GM21360 (cell line): ENCODE measurements at regions not wholly inside any gene's neighbourhood (a gene's known extent, or its start where the extent isn't known, plus 50 kb on each side); places are given as distances from the start of the nearest gene placed in this dataset.
"Not testable (repeated sequence)": the region's sequence is repeated elsewhere in the genome, so short reads cannot be mapped to it uniquely, and the experiment has no call there.

ENCODE experiments used
- ATAC-seq: cut with Tn5 transposase; IDR thresholded peaks from one replicate; pipeline ENCODE4 v1.9.1; 2021; ENCODE audit warnings: mild to moderate bottlenecking, moderate library complexity; ENCODE audit not compliant: unreplicated experiment

- ATAC-seq, result not testable (repeated sequence)
Measured at GRCh38 chr6:86283596-86283995, 640.9 kb upstream of the SYNCRIP start.

- no peak for ATAC-seq
Measured at GRCh38 chr6:86276056-86276455, 633.4 kb upstream of the SYNCRIP start.

- no peak for ATAC-seq
Measured at GRCh38 chr6:86273936-86274335, 631.2 kb upstream of the SYNCRIP start.

GRCh38 chr6:86256615-86257187 lies 614.0 kb upstream of the SYNCRIP start:
- no peak for ATAC-seq

- no peak for ATAC-seq
Measured at GRCh38 chr6:86255973-86256372, 613.3 kb upstream of the SYNCRIP start.

GRCh38 chr6:86251106-86251505 lies 608.4 kb upstream of the SYNCRIP start:
- ATAC-seq, result no peak

- no peak for ATAC-seq
Measured at GRCh38 chr6:86217906-86218305, 575.2 kb upstream of the SYNCRIP start.

GRCh38 chr6:86215323-86215722 lies 572.6 kb upstream of the SYNCRIP start:
- no peak for ATAC-seq

- ATAC-seq, result no peak
Measured at GRCh38 chr6:86205980-86206379, 563.3 kb upstream of the SYNCRIP start.

GRCh38 chr6:86203044-86203443 lies 560.4 kb upstream of the SYNCRIP start:
- ATAC-seq, result no peak

GRCh38 chr6:86193821-86194220 lies 551.1 kb upstream of the SYNCRIP start:
- no peak for ATAC-seq

GRCh38 chr6:86192123-86192522 lies 549.4 kb upstream of the SYNCRIP start:
- peak; percentile 98 for ATAC-seq

GRCh38 chr6:86175149-86175548 lies 532.5 kb upstream of the SYNCRIP start:
- ATAC-seq, result not testable (repeated sequence)

GRCh38 chr6:86154852-86155251 lies 512.2 kb upstream of the SYNCRIP start:
- no peak for ATAC-seq

- no peak for ATAC-seq
Measured at GRCh38 chr6:86153521-86153920, 510.8 kb upstream of the SYNCRIP start.

GRCh38 chr6:86152546-86152945 lies 509.9 kb upstream of the SYNCRIP start:
- no peak for ATAC-seq

- no peak for ATAC-seq
Measured at GRCh38 chr6:86148586-86148985, 505.9 kb upstream of the SYNCRIP start.

GRCh38 chr6:86147859-86148258 lies 505.2 kb upstream of the SYNCRIP start:
- no peak for ATAC-seq

- ATAC-seq, result no peak
Measured at GRCh38 chr6:86147311-86147710, 504.6 kb upstream of the SYNCRIP start.

GRCh38 chr6:86146751-86147150 lies 504.1 kb upstream of the SYNCRIP start:
- ATAC-seq, result not testable (repeated sequence)

GRCh38 chr6:86142326-86142725 lies 499.6 kb upstream of the SYNCRIP start:
- ATAC-seq, result no peak

GRCh38 chr6:86128130-86128814 lies 485.6 kb upstream of the SYNCRIP start:
- ATAC-seq, result no peak

GRCh38 chr6:86122086-86122485 lies 479.4 kb upstream of the SYNCRIP start:
- no peak for ATAC-seq
